ENCODE measurements at regions not wholly inside any gene's neighbourhood (a gene's known extent, or its start where the extent isn't known, plus 50 kb on each side); places are given as distances from the start of the nearest gene placed in this dataset.

DNA sequence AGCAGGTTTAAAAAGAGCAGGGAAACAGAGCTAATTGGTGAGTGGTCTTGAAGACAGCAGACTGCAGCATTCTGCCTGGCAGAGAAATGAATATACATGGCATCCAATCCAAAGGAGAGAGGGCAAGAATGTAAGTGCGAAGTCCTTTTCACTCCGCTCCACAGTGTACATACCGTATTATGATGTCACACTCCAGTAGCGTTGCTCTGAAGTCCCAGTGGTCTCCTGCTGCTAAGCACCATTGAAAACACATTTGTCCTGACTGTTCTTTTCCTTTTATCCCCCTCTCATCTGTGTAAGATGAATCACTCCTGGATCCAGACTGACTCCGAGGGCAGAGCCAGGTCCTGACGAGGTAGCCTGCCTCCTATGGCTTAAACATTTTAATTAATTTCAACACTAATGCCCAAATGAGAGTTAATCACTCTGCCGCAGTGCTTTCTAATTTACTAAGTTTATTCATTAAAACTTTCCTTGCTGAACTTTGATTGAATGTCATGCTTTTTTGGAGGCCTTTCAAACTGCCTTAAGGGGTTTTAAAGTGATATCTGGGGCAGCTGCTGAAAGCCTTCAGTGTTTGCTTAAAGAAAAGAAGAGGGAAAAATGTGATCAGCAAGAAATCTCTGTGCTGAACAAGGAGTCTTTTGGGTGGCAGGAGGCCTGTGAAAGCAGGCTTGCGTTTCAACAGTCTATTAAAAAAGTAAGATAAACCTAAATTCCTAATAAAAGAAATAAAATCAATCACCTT lies 227.2 kb downstream of the ATG4C start:
- in situ Hi-C loops (cut with HindIII; ENCODE audit: low pct_ligation_motif_present, low sequenced_read_pairs), result no loop called here
- TF ChIP-seq, protein P1, sequence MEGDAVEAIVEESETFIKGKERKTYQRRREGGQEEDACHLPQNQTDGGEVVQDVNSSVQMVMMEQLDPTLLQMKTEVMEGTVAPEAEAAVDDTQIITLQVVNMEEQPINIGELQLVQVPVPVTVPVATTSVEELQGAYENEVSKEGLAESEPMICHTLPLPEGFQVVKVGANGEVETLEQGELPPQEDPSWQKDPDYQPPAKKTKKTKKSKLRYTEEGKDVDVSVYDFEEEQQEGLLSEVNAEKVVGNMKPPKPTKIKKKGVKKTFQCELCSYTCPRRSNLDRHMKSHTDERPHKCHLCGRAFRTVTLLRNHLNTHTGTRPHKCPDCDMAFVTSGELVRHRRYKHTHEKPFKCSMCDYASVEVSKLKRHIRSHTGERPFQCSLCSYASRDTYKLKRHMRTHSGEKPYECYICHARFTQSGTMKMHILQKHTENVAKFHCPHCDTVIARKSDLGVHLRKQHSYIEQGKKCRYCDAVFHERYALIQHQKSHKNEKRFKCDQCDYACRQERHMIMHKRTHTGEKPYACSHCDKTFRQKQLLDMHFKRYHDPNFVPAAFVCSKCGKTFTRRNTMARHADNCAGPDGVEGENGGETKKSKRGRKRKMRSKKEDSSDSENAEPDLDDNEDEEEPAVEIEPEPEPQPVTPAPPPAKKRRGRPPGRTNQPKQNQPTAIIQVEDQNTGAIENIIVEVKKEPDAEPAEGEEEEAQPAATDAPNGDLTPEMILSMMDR (IDR thresholded peaks at IDR 0.05; ENCODE audit: low read depth, low read length, missing control alignments), result peak; percentile 1
- Histone ChIP-seq H3K4me3 (ENCODE audit: low read depth, low read length) (no peak overlapping the region), H3K36me3 (replicated peaks) (no peaks in the 10 kb centered on the region), H3K27ac (no peak overlapping the region), H3K27me3 (replicated peaks) (no peaks in the 10 kb centered on the region)
- no peak for DNase-seq

DNA sequence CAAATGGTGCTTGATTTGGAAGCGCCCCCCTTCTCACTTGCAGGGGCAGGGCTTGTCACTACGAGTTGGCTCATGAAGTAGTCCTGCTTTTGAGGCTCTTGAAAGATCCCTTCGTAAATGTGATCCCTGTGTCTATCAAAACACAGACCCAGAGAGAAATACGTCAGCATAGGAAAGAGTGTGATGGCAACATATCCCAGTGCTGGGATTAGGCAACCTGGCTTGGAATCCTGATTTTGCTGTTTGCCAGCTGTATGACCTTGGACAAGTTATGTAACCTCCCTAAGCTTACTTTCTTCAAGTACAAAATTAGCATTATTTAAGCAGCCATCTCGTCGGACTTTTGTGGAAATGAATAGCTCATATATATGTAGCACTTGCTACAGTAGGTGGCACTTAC lies 228.4 kb downstream of the ATG4C start:
- in situ Hi-C loops (cut with HindIII; ENCODE audit: low pct_ligation_motif_present, low sequenced_read_pairs), result no loop called here
- TF ChIP-seq, protein P1 (IDR thresholded peaks at IDR 0.05; ENCODE audit: low read depth, low read length, missing control alignments), result no peak
- no peak for DNase-seq
- Histone ChIP-seq H3K27ac (no peak overlapping the region), H3K4me3 (ENCODE audit: low read depth, low read length) (no peak overlapping the region), H3K36me3 (replicated peaks) (no peaks in the 10 kb centered on the region), H3K27me3 (replicated peaks) (no peaks in the 10 kb centered on the region)

DNA sequence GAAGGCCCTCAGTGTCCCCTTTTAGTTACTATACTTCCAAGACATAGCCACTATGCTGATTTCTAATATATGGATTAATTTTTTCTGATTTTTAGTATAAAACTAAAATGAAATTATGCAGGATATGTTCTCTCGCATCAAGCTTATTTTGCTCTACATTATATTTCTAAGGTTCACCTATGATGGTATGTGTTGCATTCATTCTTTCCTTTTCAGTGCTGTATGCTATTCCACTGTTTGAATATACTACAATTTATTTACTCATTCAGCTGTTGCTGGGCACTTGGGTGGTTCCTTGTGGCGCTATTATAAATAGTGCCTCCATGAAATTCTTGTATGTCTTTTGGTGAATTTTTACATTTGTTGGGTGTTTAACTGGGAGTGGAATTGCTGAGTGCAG lies 230.3 kb downstream of the ATG4C start:
- DNase-seq, result no peak
- no peaks in the 10 kb centered on the region for H3K36me3 ChIP-seq (replicated peaks)
- no peaks in the 10 kb centered on the region for H3K27me3 ChIP-seq (replicated peaks)
- no peak overlapping the region for H3K27ac ChIP-seq
- TF ChIP-seq, protein P1 (IDR thresholded peaks at IDR 0.05; ENCODE audit: low read depth, low read length, missing control alignments), result no peak
- H3K4me3 ChIP-seq (ENCODE audit: low read depth, low read length), result no peak overlapping the region
- in situ Hi-C loops (cut with HindIII; ENCODE audit: low pct_ligation_motif_present, low sequenced_read_pairs), result no loop called here

DNA sequence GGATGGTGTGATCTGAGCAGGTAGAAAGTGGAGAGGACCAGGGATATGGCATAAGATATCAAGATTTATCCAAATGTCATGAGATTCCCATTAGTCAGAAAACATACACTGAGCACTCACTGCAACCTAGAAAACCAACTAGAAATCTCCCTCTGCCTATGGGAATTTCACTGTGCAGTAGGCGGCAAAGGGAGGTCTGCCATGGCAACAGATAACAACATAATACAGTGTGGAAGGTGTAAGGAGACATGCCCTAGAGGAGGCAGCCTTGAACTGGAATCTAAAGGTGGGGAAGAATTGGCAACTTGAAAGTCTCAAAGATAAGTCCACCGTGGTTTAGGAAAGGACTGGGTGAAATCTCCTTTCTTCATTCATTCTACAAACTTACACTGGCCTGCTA lies 238.4 kb downstream of the ATG4C start:
- no peaks in the 10 kb centered on the region for H3K36me3 ChIP-seq (replicated peaks)
- in situ Hi-C loops (cut with HindIII; ENCODE audit: low pct_ligation_motif_present, low sequenced_read_pairs), result no loop called here
- H3K27me3 ChIP-seq (replicated peaks), result no peaks in the 10 kb centered on the region
- no peak overlapping the region for H3K27ac ChIP-seq
- H3K4me3 ChIP-seq (ENCODE audit: low read depth, low read length), result no peak overlapping the region
- DNase-seq, result no peak
- TF ChIP-seq, protein P1 (IDR thresholded peaks at IDR 0.05; ENCODE audit: low read depth, low read length, missing control alignments), result no peak

DNA sequence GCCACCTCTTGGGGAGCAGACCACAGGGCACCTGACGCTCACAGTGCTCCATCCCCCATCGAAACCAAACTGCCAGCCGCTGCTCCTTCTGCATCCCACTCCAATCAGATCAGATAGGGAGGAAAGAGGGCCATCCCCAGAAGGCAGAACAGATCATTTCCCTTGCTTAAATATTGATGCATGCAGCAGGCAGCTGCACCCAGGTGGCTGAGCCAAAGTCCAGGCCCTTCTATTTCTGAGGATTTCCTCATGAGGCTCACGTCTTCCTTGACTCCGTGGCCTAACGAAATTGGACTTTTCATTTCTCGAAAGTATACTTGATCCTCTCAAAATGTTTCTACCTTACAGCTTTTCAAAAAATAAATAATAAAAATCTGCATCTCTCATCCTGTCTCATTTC lies 239.2 kb downstream of the ATG4C start:
- in situ Hi-C loops (cut with HindIII; ENCODE audit: low pct_ligation_motif_present, low sequenced_read_pairs), result no loop called here

More for the DNA sequence above, 239.2 kb downstream of the ATG4C start:
- no peaks in the 10 kb centered on the region for H3K27me3 ChIP-seq (replicated peaks)
- H3K36me3 ChIP-seq (replicated peaks), result no peaks in the 10 kb centered on the region
- H3K27ac ChIP-seq, result no peak overlapping the region
- TF ChIP-seq, protein P1 (IDR thresholded peaks at IDR 0.05; ENCODE audit: low read depth, low read length, missing control alignments), result no peak
- no peak overlapping the region for H3K4me3 ChIP-seq (ENCODE audit: low read depth, low read length)
- no peak for DNase-seq
